KMS-11 (cell line): ENCODE measurements at regions not wholly inside any gene's neighbourhood (a gene's known extent, or its start where the extent isn't known, plus 50 kb on each side); places are given as distances from the start of the nearest gene placed in this dataset.
"Not testable (repeated sequence)": the region's sequence is repeated elsewhere in the genome, so short reads cannot be mapped to it uniquely, and the experiment has no call there.

Experiments used
- H2AFZ ChIP-seq: fragments of 200-600 bp; sonication (generic); 2 replicates; pipeline ENCODE4 v1.6.1; 2016; ENCODE audit warnings: antibody characterized with exemption, mixed run types, low read depth
- H3K27ac ChIP-seq: fragments of 200-600 bp; sonication (generic); 2 replicates; pipeline ENCODE4 v1.6.1; 2016; ENCODE audit warnings: mild to moderate bottlenecking, mixed run types
- H3K27me3 ChIP-seq: fragments of 200-600 bp; sonication (generic); 2 replicates; pipeline ENCODE4 v1.6.1; 2017; ENCODE audit warnings: mild to moderate bottlenecking, low read depth, mixed run types, moderate library complexity; ENCODE audit not compliant: insufficient read depth
- H3K36me3 ChIP-seq: fragments of 200-600 bp; sonication (generic); 2 replicates; pipeline ENCODE4 v1.6.1; 2017; ENCODE audit warnings: mild to moderate bottlenecking, mixed run types; ENCODE audit not compliant: insufficient read depth
- H3K4me1 ChIP-seq: fragments of 200-600 bp; sonication (generic); 2 replicates; pipeline ENCODE4 v1.6.1; 2016; ENCODE audit warnings: mild to moderate bottlenecking, low read depth, mixed run types; ENCODE audit not compliant: poor library complexity, severe bottlenecking
- H3K4me2 ChIP-seq: fragments of 200-600 bp; sonication (generic); 2 replicates; pipeline ENCODE4 v1.7.0; 2016; ENCODE audit warnings: mild to moderate bottlenecking, mixed run types
- H3K4me3 ChIP-seq: fragments of 200-600 bp; sonication (generic); IDR thresholded peaks from 2 replicates; pipeline ENCODE4 v1.6.1; 2017; ENCODE audit warnings: low read depth, low read length, mixed read lengths; ENCODE audit not compliant: insufficient read depth
- H3K79me2 ChIP-seq: fragments of 200-600 bp; sonication (generic); 2 replicates; pipeline ENCODE4 v1.6.1; 2016; ENCODE audit warnings: low read depth, mixed run types; ENCODE audit not compliant: insufficient read depth
- H3K9ac ChIP-seq: fragments of 200-600 bp; sonication (generic); 2 replicates; pipeline ENCODE4 v1.6.1; 2016; ENCODE audit warnings: mild to moderate bottlenecking, mixed run types
- H4K20me1 ChIP-seq: fragments of 200-600 bp; sonication (generic); 2 replicates; pipeline ENCODE4 v1.6.1; 2016; ENCODE audit warnings: mild to moderate bottlenecking, mixed run types; ENCODE audit not compliant: insufficient read depth
- CTCF ChIP-seq: fragments of 200-600 bp; sonication (generic); conservative IDR thresholded peaks from 2 replicates; pipeline ENCODE4 v1.6.1; 2017; ENCODE audit warnings: low read depth, mild to moderate bottlenecking, antibody characterized with exemption, low read length, moderate library complexity, mixed read lengths

GRCh38 chr4:138438608-138439007, 196.5 kb upstream of the SLC7A11 start:
- H3K4me2 ChIP-seq, result no peak overlapping the region
- H3K36me3 ChIP-seq, result no peaks in the 10 kb centered on the region
- no peak overlapping the region for H2AFZ ChIP-seq
- H3K4me1 ChIP-seq, result no peaks in the 10 kb centered on the region
- H3K9ac ChIP-seq, result no peak overlapping the region
- H3K27ac ChIP-seq, result no peak overlapping the region
- no peak overlapping the region for H3K4me3 ChIP-seq
- no peak for TF ChIP-seq CTCF
- no peaks in the 10 kb centered on the region for H4K20me1 ChIP-seq
- no peaks in the 10 kb centered on the region for H3K79me2 ChIP-seq
- H3K27me3 ChIP-seq, result no peaks in the 10 kb centered on the region

- no peak overlapping the region for H3K27ac ChIP-seq
- H3K4me3 ChIP-seq, result no peak overlapping the region
- H3K4me2 ChIP-seq, result no peak overlapping the region
- no peaks in the 10 kb centered on the region for H3K27me3 ChIP-seq
- no peaks in the 10 kb centered on the region for H3K4me1 ChIP-seq
- H3K36me3 ChIP-seq, result no peaks in the 10 kb centered on the region
- no peak overlapping the region for H2AFZ ChIP-seq
- no peaks in the 10 kb centered on the region for H4K20me1 ChIP-seq
- no peaks in the 10 kb centered on the region for H3K79me2 ChIP-seq
- no peak overlapping the region for H3K9ac ChIP-seq
- TF ChIP-seq CTCF, result no peak
These were observed 195.2 kb upstream of the SLC7A11 start for GRCh38 chr4:138437263-138437851.

GRCh38 chr4:138435733-138436132, 193.6 kb upstream of the SLC7A11 start:
- H3K4me2 ChIP-seq, H2AFZ ChIP-seq: not testable (repeated sequence)

GRCh38 chr4:138435046-138435445, 192.9 kb upstream of the SLC7A11 start:
- not testable (repeated sequence) for H3K27ac ChIP-seq, H3K9ac ChIP-seq

More at GRCh38 chr4:138435733-138436132, 193.6 kb upstream of the SLC7A11 start:
- H4K20me1 ChIP-seq, H3K4me1 ChIP-seq, H3K36me3 ChIP-seq, H3K9ac ChIP-seq, H3K27me3 ChIP-seq, H3K79me2 ChIP-seq, H3K4me3 ChIP-seq, H3K27ac ChIP-seq: not testable (repeated sequence)

GRCh38 chr4:138428611-138429010, 186.5 kb upstream of the SLC7A11 start:
- Histone ChIP-seq H3K9ac (no peak overlapping the region), H4K20me1 (no peaks in the 10 kb centered on the region), H3K36me3 (no peaks in the 10 kb centered on the region), H3K27ac (no peak overlapping the region), H3K4me2 (no peak overlapping the region), H2AFZ (no peak overlapping the region), H3K4me1 (no peaks in the 10 kb centered on the region), H3K27me3 (no peaks in the 10 kb centered on the region), H3K4me3 (no peak overlapping the region), H3K79me2 (no peaks in the 10 kb centered on the region)
- no peak for TF ChIP-seq CTCF

More at GRCh38 chr4:138435046-138435445, 192.9 kb upstream of the SLC7A11 start:
- not testable (repeated sequence) for H3K4me1 ChIP-seq, H2AFZ ChIP-seq, H3K27me3 ChIP-seq, H4K20me1 ChIP-seq, H3K79me2 ChIP-seq, H3K36me3 ChIP-seq, H3K4me3 ChIP-seq, H3K4me2 ChIP-seq
